ENCODE measurements at regions not wholly inside any gene's neighbourhood (a gene's known extent, or its start where the extent isn't known, plus 50 kb on each side); places are given as distances from the start of the nearest gene placed in this dataset.
A peak's percentile ranks its signal among the peaks of the same experiment; 100 is the strongest.

- Histone ChIP-seq H3K4me2 (ENCODE audit: low read length) (no peak overlapping the region), H2AFZ (ENCODE audit: low read depth, low read length) (no peak overlapping the region), H3K36me3 (ENCODE audit: insufficient read depth, low read length) (no peaks in the 10 kb centered on the region), H4K20me1 (ENCODE audit: insufficient read depth, low read length) (no peaks in the 10 kb centered on the region), H3K9me3 (ENCODE audit: insufficient read depth, low read depth, low read length) (no peaks in the 10 kb centered on the region), H3K9ac (ENCODE audit: low read length) (no peak overlapping the region), H3K27ac (ENCODE audit: low read depth, low read length) (no peak overlapping the region), H3K4me1 (ENCODE audit: insufficient read depth, low read length) (no peaks in the 10 kb centered on the region), H3K79me2 (ENCODE audit: insufficient read depth, low read length) (no peaks in the 10 kb centered on the region), H3K4me3 (ENCODE audit: insufficient read depth, low read depth, low read length) (no peak overlapping the region), H3K27me3 (ENCODE audit: insufficient read depth, low read length) (no peaks in the 10 kb centered on the region)
- no peak overlapping the region for H3K4me3 Mint-ChIP-seq (ENCODE audit: unreplicated experiment)
- FAIRE-seq: no peak
- H3K4me1 Mint-ChIP-seq (ENCODE audit: low read depth, unreplicated experiment): no peaks in the 10 kb centered on the region
- H3K36me3 Mint-ChIP-seq (ENCODE audit: low read depth, unreplicated experiment): no peaks in the 10 kb centered on the region
- peaks cover 1% of the 10 kb centered on the region for H3K9me3 Mint-ChIP-seq (ENCODE audit: unreplicated experiment)
- TF ChIP-seq CTCF (IDR thresholded peaks at IDR 0.05; ENCODE audit: insufficient read depth, low read depth, low read length): no peak
- no peak for TF ChIP-seq EZH2 (IDR thresholded peaks at IDR 0.05; ENCODE audit: insufficient read depth, low read length)
- H3K27ac Mint-ChIP-seq (ENCODE audit: unreplicated experiment): no peak overlapping the region
- DNase-seq (ENCODE audit: low read depth): peak; percentile 11
- no peaks in the 10 kb centered on the region for H3K27me3 Mint-ChIP-seq (ENCODE audit: low read depth, unreplicated experiment)
Measured at GRCh38 chr2:199057936-199058335, 399.8 kb downstream of the SATB2 start.

- DNase-seq (ENCODE audit: low read depth): no peak
- Histone ChIP-seq H3K9ac (ENCODE audit: low read length) (no peak overlapping the region), H3K27ac (ENCODE audit: low read depth, low read length) (no peak overlapping the region), H3K4me2 (ENCODE audit: low read length) (no peak overlapping the region), H3K79me2 (ENCODE audit: insufficient read depth, low read length) (no peaks in the 10 kb centered on the region), H3K36me3 (ENCODE audit: insufficient read depth, low read length) (no peaks in the 10 kb centered on the region), H3K4me1 (ENCODE audit: insufficient read depth, low read length) (no peaks in the 10 kb centered on the region), H3K9me3 (ENCODE audit: insufficient read depth, low read depth, low read length) (no peaks in the 10 kb centered on the region), H3K27me3 (ENCODE audit: insufficient read depth, low read length) (no peaks in the 10 kb centered on the region), H4K20me1 (ENCODE audit: insufficient read depth, low read length) (no peaks in the 10 kb centered on the region), H3K4me3 (ENCODE audit: insufficient read depth, low read depth, low read length) (no peak overlapping the region), H2AFZ (ENCODE audit: low read depth, low read length) (no peak overlapping the region)
- no peak for FAIRE-seq
- H3K9me3 Mint-ChIP-seq (ENCODE audit: unreplicated experiment): no peaks in the 10 kb centered on the region
- H3K4me1 Mint-ChIP-seq (ENCODE audit: low read depth, unreplicated experiment): no peaks in the 10 kb centered on the region
- no peak overlapping the region for H3K27ac Mint-ChIP-seq (ENCODE audit: unreplicated experiment)
- no peak overlapping the region for H3K4me3 Mint-ChIP-seq (ENCODE audit: unreplicated experiment)
- H3K36me3 Mint-ChIP-seq (ENCODE audit: low read depth, unreplicated experiment): no peaks in the 10 kb centered on the region
- no peaks in the 10 kb centered on the region for H3K27me3 Mint-ChIP-seq (ENCODE audit: low read depth, unreplicated experiment)
- TF ChIP-seq CTCF (IDR thresholded peaks at IDR 0.05; ENCODE audit: insufficient read depth, low read depth, low read length) (no peak), EZH2 (IDR thresholded peaks at IDR 0.05; ENCODE audit: insufficient read depth, low read length) (no peak)
Measured at GRCh38 chr2:199055336-199055735, 402.4 kb downstream of the SATB2 start.

- H3K9ac ChIP-seq (ENCODE audit: low read length): no peak overlapping the region
- Mint-ChIP-seq H3K4me3 (ENCODE audit: unreplicated experiment) (no peak overlapping the region), H3K36me3 (ENCODE audit: low read depth, unreplicated experiment) (no peaks in the 10 kb centered on the region), H3K27ac (ENCODE audit: unreplicated experiment) (no peak overlapping the region), H3K27me3 (ENCODE audit: low read depth, unreplicated experiment) (no peaks in the 10 kb centered on the region), H3K4me1 (ENCODE audit: low read depth, unreplicated experiment) (no peaks in the 10 kb centered on the region), H3K9me3 (ENCODE audit: unreplicated experiment) (no peaks in the 10 kb centered on the region)
- no peaks in the 10 kb centered on the region for H3K36me3 ChIP-seq (ENCODE audit: insufficient read depth, low read length)
- no peak for TF ChIP-seq EZH2 (IDR thresholded peaks at IDR 0.05; ENCODE audit: insufficient read depth, low read length)
- TF ChIP-seq CTCF (IDR thresholded peaks at IDR 0.05; ENCODE audit: insufficient read depth, low read depth, low read length): no peak
- no peaks in the 10 kb centered on the region for H3K9me3 ChIP-seq (ENCODE audit: insufficient read depth, low read depth, low read length)
- no peaks in the 10 kb centered on the region for H3K27me3 ChIP-seq (ENCODE audit: insufficient read depth, low read length)
- H3K4me3 ChIP-seq (ENCODE audit: insufficient read depth, low read depth, low read length): no peak overlapping the region
- H3K4me1 ChIP-seq (ENCODE audit: insufficient read depth, low read length): no peaks in the 10 kb centered on the region
- no peak for DNase-seq (ENCODE audit: low read depth)
- no peak overlapping the region for H3K27ac ChIP-seq (ENCODE audit: low read depth, low read length)
- no peaks in the 10 kb centered on the region for H3K79me2 ChIP-seq (ENCODE audit: insufficient read depth, low read length)
- no peak overlapping the region for H2AFZ ChIP-seq (ENCODE audit: low read depth, low read length)
- H4K20me1 ChIP-seq (ENCODE audit: insufficient read depth, low read length): no peaks in the 10 kb centered on the region
- no peak for FAIRE-seq
- H3K4me2 ChIP-seq (ENCODE audit: low read length): no peak overlapping the region
Measured at GRCh38 chr2:199042660-199043379, 414.9 kb downstream of the SATB2 start.
